Endothelial cell of umbilical vein (primary cell): ENCODE measurements at regions not wholly inside any gene's neighbourhood (a gene's known extent, or its start where the extent isn't known, plus 50 kb on each side); places are given as distances from the start of the nearest gene placed in this dataset.

ENCODE experiments used
- BruUV-seq: library from RNA; stranded (reverse); fragments of 400-500 nt; replicated peaks from 2 replicates; lab custom pipeline; 2021; lab: Mats Ljungman, UMichigan
- CTCF ChIA-PET: fragments of 300-600, 350-600 bp; sonication (Branson Sonifier 250); formaldehyde crosslinking; loops from one replicate; lab custom pipeline; 2021; ENCODE audit warnings: antibody characterized with exemption, inconsistent platforms; lab: Charles Lee
- POLR2A ChIA-PET: fragments of 300-600, 350-600 bp; sonication (Branson Sonifier 250); formaldehyde crosslinking; loops from one replicate; lab custom pipeline; 2021; ENCODE audit warnings: antibody characterized with exemption, inconsistent platforms; lab: Charles Lee
- DNase-seq: peaks from one replicate; pipeline ENCODE4 v3.0.0-alpha.2; 2011; ENCODE audit warnings: low read depth, low spot score
- FAIRE-seq: peaks from 2 replicates; lab custom pipeline; 2011; peaks lifted over from hg19 to GRCh38; lab: Jason Lieb, UNC
- H2AFZ ChIP-seq: 2 replicates; pipeline ENCODE4 v1.6.0; 2012; ENCODE audit warnings: low read depth, low read length, control low read depth, inconsistent platforms
- H3K27ac ChIP-seq: 2 replicates; pipeline ENCODE4 v1.5.1; 2011; ENCODE audit warnings: low read depth, mild to moderate bottlenecking, control low read depth, low read length, moderate library complexity; ENCODE audit not compliant: insufficient read depth
- H3K27me3 ChIP-seq, 2 experiments: 2 replicates each; pipeline versions ENCODE4 v1.6.0 to v1.6.1; 2011; ENCODE audit warnings: low read length in 2 of 2, mixed read lengths in 1 of 2; ENCODE audit not compliant: control insufficient read depth in 2 of 2, insufficient read depth in 2 of 2
- H3K36me3 ChIP-seq, 2 experiments: 2 replicates in 1 of 2; 3 replicates in 1 of 2; pipeline ENCODE4 v1.5.1; 2011; ENCODE audit warnings: low read length in 2 of 2, mild to moderate bottlenecking in 1 of 2, moderate library complexity in 1 of 2; ENCODE audit not compliant: control insufficient read depth in 2 of 2, insufficient read depth in 2 of 2; ENCODE audit errors: extremely low read depth in 1 of 2
- H3K4me1 ChIP-seq: 3 replicates; pipeline ENCODE4 v1.5.1; 2011; ENCODE audit warnings: mild to moderate bottlenecking, low read length; ENCODE audit not compliant: control insufficient read depth, insufficient read depth; ENCODE audit errors: extremely low read depth
- H3K4me2 ChIP-seq: 2 replicates; pipeline ENCODE4 v1.6.1; 2011; ENCODE audit warnings: low read length, control low read depth, mixed read lengths; ENCODE audit not compliant: insufficient read depth
- H3K4me3 ChIP-seq, 3 experiments: fragments of 200-600 bp in 1 of 3; sonication (generic), shearing (Covaris generic) in 1 of 3; replicated peaks in 1 of 3; 2 replicates each; pipeline ENCODE4 v1.5.1; 2011 to 2016; ENCODE audit warnings: control low read depth in 3 of 3, low read length in 3 of 3, mild to moderate bottlenecking in 2 of 3, inconsistent platforms in 1 of 3, low read depth in 1 of 3, moderate library complexity in 1 of 3; ENCODE audit not compliant: insufficient read depth in 1 of 3
- H3K79me2 ChIP-seq: 2 replicates; pipeline ENCODE4 v1.6.0; 2012; ENCODE audit warnings: low read length, inconsistent platforms; ENCODE audit not compliant: control insufficient read depth, insufficient read depth
- H3K9ac ChIP-seq: replicated peaks from 2 replicates; pipeline ENCODE3; 2011; ENCODE audit warnings: low read length, control low read depth; ENCODE audit not compliant: insufficient read depth; ENCODE audit errors: extremely low read depth
- H3K9me1 ChIP-seq: replicated peaks from 3 replicates; pipeline ENCODE4 v1.6.0; 2011; ENCODE audit warnings: mild to moderate bottlenecking, low read length; ENCODE audit not compliant: control insufficient read depth, insufficient read depth; ENCODE audit errors: extremely low read depth
- H3K9me3 ChIP-seq: replicated peaks from 2 replicates; pipeline ENCODE4 v1.5.1; 2012; ENCODE audit warnings: low read length, inconsistent platforms; ENCODE audit not compliant: control insufficient read depth, insufficient read depth
- H4K20me1 ChIP-seq: replicated peaks from 2 replicates; pipeline ENCODE3; 2011; ENCODE audit warnings: mild to moderate bottlenecking, low read length; ENCODE audit not compliant: control insufficient read depth, insufficient read depth; ENCODE audit errors: extremely low read depth
- EZH2 ChIP-seq: IDR thresholded peaks from 2 replicates; pipeline ENCODE4 v1.6.1; 2012; ENCODE audit warnings: borderline replicate concordance, low read depth, mild to moderate bottlenecking, moderate library complexity, low read length, inconsistent platforms; ENCODE audit not compliant: severe bottlenecking
- GATA2 ChIP-seq: IDR thresholded peaks from 2 replicates; pipeline ENCODE4 v1.7.0; 2011; ENCODE audit warnings: low read depth, mild to moderate bottlenecking, moderate library complexity, mixed read lengths, low read length; ENCODE audit not compliant: insufficient read length, insufficient read depth
- POLR2AphosphoS5 ChIP-seq: IDR thresholded peaks from 2 replicates; pipeline ENCODE4 v1.6.1; 2012; ENCODE audit warnings: low read depth, mild to moderate bottlenecking, control low read depth, low read length, moderate library complexity; ENCODE audit not compliant: insufficient read depth
- dilution Hi-C: fragments of 300-500 bp; cut with MboI; formaldehyde crosslinking; loops from one replicate; pipeline ENCODE4 v1.15.0; 2019; ENCODE audit warnings: low sequenced_read_pairs; ENCODE audit not compliant: extremely low pct_ligation_motif_present
- intact Hi-C: fragments of 100-400 bp; cut with micrococcal nuclease; formaldehyde crosslinking; loops from one replicate; pipeline ENCODE4 v1.10.0; 2022
- TF ChIP-seq, protein P1 (sequence below), 2 donors: IDR thresholded peaks; 1 replicate in 1 of 2; 2 replicates in 1 of 2; pipeline ENCODE4 v1.5.1; 2011; ENCODE audit warnings: low read length in 2 of 2, mild to moderate bottlenecking in 2 of 2, moderate library complexity in 2 of 2, control low read depth in 1 of 2, inconsistent platforms in 1 of 2, low read depth in 1 of 2; ENCODE audit not compliant: insufficient read depth in 1 of 2; ENCODE audit errors: extremely low read depth in 1 of 2
- TF ChIP-seq, protein P2 (sequence below): IDR thresholded peaks from 2 replicates; pipeline ENCODE4 v1.6.1; 2011; ENCODE audit not compliant: insufficient read depth, insufficient read length

GRCh38 chr3:140767566-140767965, 89.7 kb downstream of the TRIM42 start:
- dilution Hi-C loops = no loop called here
- Histone ChIP-seq H3K9ac (no peak overlapping the region), H3K27ac (no peak overlapping the region), H4K20me1 (no peaks in the 10 kb centered on the region), H3K79me2 (no peaks in the 10 kb centered on the region), H3K4me2 (no peak overlapping the region), H3K9me1 (no peaks in the 10 kb centered on the region), H3K36me3 (no peaks in the 10 kb centered on the region), H3K27me3 (no peaks in the 10 kb centered on the region), H3K9me3 (no peaks in the 10 kb centered on the region), H3K4me1 (no peaks in the 10 kb centered on the region), H3K4me3 (no peak overlapping the region), H2AFZ (no peak overlapping the region)
- no TSS peak for BruUV-seq
- TF ChIP-seq, protein P1, sequence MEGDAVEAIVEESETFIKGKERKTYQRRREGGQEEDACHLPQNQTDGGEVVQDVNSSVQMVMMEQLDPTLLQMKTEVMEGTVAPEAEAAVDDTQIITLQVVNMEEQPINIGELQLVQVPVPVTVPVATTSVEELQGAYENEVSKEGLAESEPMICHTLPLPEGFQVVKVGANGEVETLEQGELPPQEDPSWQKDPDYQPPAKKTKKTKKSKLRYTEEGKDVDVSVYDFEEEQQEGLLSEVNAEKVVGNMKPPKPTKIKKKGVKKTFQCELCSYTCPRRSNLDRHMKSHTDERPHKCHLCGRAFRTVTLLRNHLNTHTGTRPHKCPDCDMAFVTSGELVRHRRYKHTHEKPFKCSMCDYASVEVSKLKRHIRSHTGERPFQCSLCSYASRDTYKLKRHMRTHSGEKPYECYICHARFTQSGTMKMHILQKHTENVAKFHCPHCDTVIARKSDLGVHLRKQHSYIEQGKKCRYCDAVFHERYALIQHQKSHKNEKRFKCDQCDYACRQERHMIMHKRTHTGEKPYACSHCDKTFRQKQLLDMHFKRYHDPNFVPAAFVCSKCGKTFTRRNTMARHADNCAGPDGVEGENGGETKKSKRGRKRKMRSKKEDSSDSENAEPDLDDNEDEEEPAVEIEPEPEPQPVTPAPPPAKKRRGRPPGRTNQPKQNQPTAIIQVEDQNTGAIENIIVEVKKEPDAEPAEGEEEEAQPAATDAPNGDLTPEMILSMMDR (IDR thresholded peaks at IDR 0.05; ENCODE audit: extremely low read depth in 1 of 2, insufficient read depth in 1 of 2, low read depth in 1 of 2, low read length in 2 of 2) = no peak
- no peak for DNase-seq
- intact Hi-C loops = no loop called here
- no peak for FAIRE-seq
- POLR2A ChIA-PET = no interaction called here
- CTCF ChIA-PET = no interaction called here

DNA sequence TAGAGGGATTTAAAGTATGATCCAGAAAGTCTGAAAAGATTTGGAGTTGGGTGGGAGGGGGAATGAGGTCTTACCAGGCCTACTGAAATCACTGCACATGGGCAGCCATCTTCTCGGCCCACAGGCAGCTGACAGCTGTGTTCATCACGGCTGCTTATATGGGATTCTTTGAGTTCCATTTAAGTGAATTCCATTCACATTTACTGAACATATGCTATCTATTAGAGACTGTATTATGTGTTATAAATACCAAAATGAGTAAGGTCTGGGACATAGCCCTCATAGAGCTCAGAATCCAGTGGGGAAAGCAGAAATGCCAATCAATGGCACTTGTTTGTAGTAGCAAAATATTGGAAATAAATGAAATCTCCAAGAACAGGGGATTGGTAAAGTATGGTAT, 91.1 kb downstream of the TRIM42 start:
- no peak for DNase-seq
- H3K9me1 ChIP-seq = no peaks in the 10 kb centered on the region
- intact Hi-C loops = no loop called here
- no peaks in the 10 kb centered on the region for H3K9me3 ChIP-seq
- no peaks in the 10 kb centered on the region for H3K36me3 ChIP-seq
- no peak overlapping the region for H2AFZ ChIP-seq
- POLR2A ChIA-PET = no interaction called here
- no peaks in the 10 kb centered on the region for H4K20me1 ChIP-seq
- CTCF ChIA-PET = no interaction called here
- no peak overlapping the region for H3K4me2 ChIP-seq
- BruUV-seq = no TSS peak
- no peak for FAIRE-seq
- no peak overlapping the region for H3K9ac ChIP-seq
- no peaks in the 10 kb centered on the region for H3K4me1 ChIP-seq
- H3K27me3 ChIP-seq = no peaks in the 10 kb centered on the region
- dilution Hi-C loops = no loop called here
- TF ChIP-seq EZH2 = no peak
- TF ChIP-seq, protein P1 (IDR thresholded peaks at IDR 0.05; ENCODE audit: extremely low read depth in 1 of 2, insufficient read depth in 1 of 2, low read depth in 1 of 2, low read length in 2 of 2) = no peak
- TF ChIP-seq GATA2 = no peak
- TF ChIP-seq POLR2AphosphoS5 = no peak
- TF ChIP-seq, protein P2, sequence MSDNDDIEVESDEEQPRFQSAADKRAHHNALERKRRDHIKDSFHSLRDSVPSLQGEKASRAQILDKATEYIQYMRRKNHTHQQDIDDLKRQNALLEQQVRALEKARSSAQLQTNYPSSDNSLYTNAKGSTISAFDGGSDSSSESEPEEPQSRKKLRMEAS = no peak
- no peak overlapping the region for H3K4me3 ChIP-seq
- no peaks in the 10 kb centered on the region for H3K79me2 ChIP-seq
- no peak overlapping the region for H3K27ac ChIP-seq
